ENCODE measurements at regions not wholly inside any gene's neighbourhood (a gene's known extent, or its start where the extent isn't known, plus 50 kb on each side); places are given as distances from the start of the nearest gene placed in this dataset.

- WGBS, 5 donors = 66 to 82% (median 75%) methylated on average over 6 of the region's 6 CpGs
- intact Hi-C loops (cut with DNase I; ENCODE audit: low total_unique reads) = no loop called here
These were observed 255.8 kb downstream of the CYP26B1 start for GRCh38 chr2:71891719-71892422.

GRCh38 chr2:71891155-71891554, 256.5 kb downstream of the CYP26B1 start:
- peaks cover 0 to 31% (median 0%) of the 10 kb centered on the region in 6 donors for H3K4me1 ChIP-seq
- TF ChIP-seq, protein P1, sequence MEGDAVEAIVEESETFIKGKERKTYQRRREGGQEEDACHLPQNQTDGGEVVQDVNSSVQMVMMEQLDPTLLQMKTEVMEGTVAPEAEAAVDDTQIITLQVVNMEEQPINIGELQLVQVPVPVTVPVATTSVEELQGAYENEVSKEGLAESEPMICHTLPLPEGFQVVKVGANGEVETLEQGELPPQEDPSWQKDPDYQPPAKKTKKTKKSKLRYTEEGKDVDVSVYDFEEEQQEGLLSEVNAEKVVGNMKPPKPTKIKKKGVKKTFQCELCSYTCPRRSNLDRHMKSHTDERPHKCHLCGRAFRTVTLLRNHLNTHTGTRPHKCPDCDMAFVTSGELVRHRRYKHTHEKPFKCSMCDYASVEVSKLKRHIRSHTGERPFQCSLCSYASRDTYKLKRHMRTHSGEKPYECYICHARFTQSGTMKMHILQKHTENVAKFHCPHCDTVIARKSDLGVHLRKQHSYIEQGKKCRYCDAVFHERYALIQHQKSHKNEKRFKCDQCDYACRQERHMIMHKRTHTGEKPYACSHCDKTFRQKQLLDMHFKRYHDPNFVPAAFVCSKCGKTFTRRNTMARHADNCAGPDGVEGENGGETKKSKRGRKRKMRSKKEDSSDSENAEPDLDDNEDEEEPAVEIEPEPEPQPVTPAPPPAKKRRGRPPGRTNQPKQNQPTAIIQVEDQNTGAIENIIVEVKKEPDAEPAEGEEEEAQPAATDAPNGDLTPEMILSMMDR (IDR thresholded peaks at IDR 0.05 in 8 of 11, conservative IDR thresholded peaks at IDR 0.05 in 3 of 11) = no peak
- no peak for TF ChIP-seq POLR2A (IDR thresholded peaks at IDR 0.05)
- TF ChIP-seq POLR2AphosphoS5 (IDR thresholded peaks at IDR 0.05) = no peak
- H3K27me3 ChIP-seq (replicated peaks in 1 of 7) = no peaks in the 10 kb centered on the region
- intact Hi-C loops (cut with DNase I; ENCODE audit: low total_unique reads) = no loop called here
- H3K4me3 ChIP-seq = no peak overlapping the region
- no peak overlapping the region for H3K27ac ChIP-seq
- peaks cover 0 to 3% (median under 1%) of the 10 kb centered on the region in 8 donors for H3K9me3 ChIP-seq
- H3K36me3 ChIP-seq = no peaks in the 10 kb centered on the region
- DNase-seq = peak; percentile 42
- WGBS, 5 donors = 70 to 83% (median 82%) methylated on average over 5 of the region's 5 CpGs

More at GRCh38 chr2:71891719-71892422, 255.8 kb downstream of the CYP26B1 start:
- TF ChIP-seq POLR2A (IDR thresholded peaks at IDR 0.05) = no peak
- DNase-seq = no peak
- H3K4me3 ChIP-seq = no peak overlapping the region
- H3K36me3 ChIP-seq = no peaks in the 10 kb centered on the region
- H3K9me3 ChIP-seq = no peaks in the 10 kb centered on the region
- no peaks in the 10 kb centered on the region for H3K27me3 ChIP-seq (replicated peaks in 1 of 7)
- peaks cover 0 to 38% (median 0%) of the 10 kb centered on the region in 6 donors for H3K4me1 ChIP-seq
- peak overlapping the region in 1 of 8 donors; percentile 51 for H3K27ac ChIP-seq

DNA sequence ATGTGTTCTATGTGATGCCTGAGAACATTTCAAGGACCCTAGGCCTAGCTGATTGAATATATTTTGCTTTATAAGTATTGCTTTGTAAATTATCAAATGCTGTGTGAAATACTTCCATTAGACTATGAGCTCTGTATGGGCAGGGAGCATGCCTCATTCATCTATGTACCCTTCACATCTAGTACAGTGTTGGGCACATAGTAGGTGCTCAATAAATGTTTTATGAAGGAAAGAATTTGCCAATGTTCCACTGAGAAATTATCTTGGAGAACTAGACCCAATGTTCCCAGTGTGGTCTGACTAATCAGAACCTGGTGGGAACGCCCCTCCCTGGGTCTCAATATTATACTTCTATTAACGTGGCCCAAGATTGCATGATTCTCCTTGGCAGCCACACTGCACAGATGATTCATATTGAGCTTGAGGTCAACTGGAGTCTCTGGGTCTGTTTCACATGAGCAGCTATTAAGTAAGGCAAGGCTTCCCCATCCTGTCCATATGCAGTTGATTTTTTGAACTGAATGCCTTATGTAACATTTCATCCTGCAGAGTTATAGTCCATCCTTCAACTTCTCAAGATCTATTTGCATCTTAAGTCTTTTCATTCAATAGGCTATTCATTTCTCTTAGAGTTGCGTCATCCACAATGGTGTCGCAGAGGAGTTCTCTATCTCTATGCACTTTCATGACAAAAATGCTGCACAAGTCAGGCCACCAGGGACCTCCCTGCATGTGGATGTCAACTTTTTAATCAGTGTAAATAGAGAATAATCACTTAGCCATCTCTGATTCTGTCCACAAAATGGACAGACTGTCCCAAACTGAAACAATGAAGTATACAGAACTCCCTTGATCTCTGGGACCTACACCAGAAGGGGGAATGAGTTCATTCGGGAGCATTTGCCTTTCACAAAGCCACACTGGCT, 257.6 kb downstream of the CYP26B1 start:
- Histone ChIP-seq H3K27ac (peak overlapping the region in 2 of 8 donors; percentile 2 to 8), H3K4me3 (no peak overlapping the region), H3K9me3 (peaks cover 0 to 14% (median 3%) of the 10 kb centered on the region in 8 donors), H3K36me3 (no peaks in the 10 kb centered on the region), H3K4me1 (peaks cover 0 to 22% (median 0%) of the 10 kb centered on the region in 6 donors), H3K27me3 (replicated peaks in 1 of 7) (no peaks in the 10 kb centered on the region)
- 75 to 86% (median 79%) methylated on average over 5 of the region's 5 CpGs for WGBS, 5 donors
- intact Hi-C loops (cut with DNase I; ENCODE audit: low total_unique reads) = no loop called here
- TF ChIP-seq POLR2AphosphoS5 (IDR thresholded peaks at IDR 0.05) (no peak), POLR2A (IDR thresholded peaks at IDR 0.05) (no peak)
- TF ChIP-seq, protein P1 (IDR thresholded peaks at IDR 0.05 in 8 of 11, conservative IDR thresholded peaks at IDR 0.05 in 3 of 11) = no peak
- no peak for DNase-seq

GRCh38 chr2:71888751-71889445, 258.8 kb downstream of the CYP26B1 start:
- TF ChIP-seq POLR2AphosphoS5 (IDR thresholded peaks at IDR 0.05) (no peak), POLR2A (IDR thresholded peaks at IDR 0.05) (no peak)
- TF ChIP-seq, protein P1 (IDR thresholded peaks at IDR 0.05 in 8 of 11, conservative IDR thresholded peaks at IDR 0.05 in 3 of 11) = no peak
- H3K36me3 ChIP-seq = no peaks in the 10 kb centered on the region
- H3K4me3 ChIP-seq = no peak overlapping the region
- peaks cover 0 to 20% (median 3%) of the 10 kb centered on the region in 8 donors for H3K9me3 ChIP-seq
- intact Hi-C loops (cut with DNase I; ENCODE audit: low total_unique reads) = no loop called here
- 62 to 94% (median 81%) methylated on average over 4 of the region's 4 CpGs for WGBS, 5 donors
- no peak for DNase-seq
- peaks cover 0 to 25% (median 3%) of the 10 kb centered on the region in 6 donors for H3K4me1 ChIP-seq
- H3K27me3 ChIP-seq (replicated peaks in 1 of 7) = no peaks in the 10 kb centered on the region
- H3K27ac ChIP-seq = no peak overlapping the region

All from spleen (tissue), 11 donors.